GM23338 (cell line): ENCODE measurements at regions not wholly inside any gene's neighbourhood (a gene's known extent, or its start where the extent isn't known, plus 50 kb on each side); places are given as distances from the start of the nearest gene placed in this dataset.

Source experiments
- ATAC-seq: fragments of 200-7000 bp; cut with Tn5 transposase; 3 replicates; pipeline ENCODE4 v1.9.1; 2020
- DNase-seq: peaks from one replicate; pipeline ENCODE4 v3.0.0-alpha.2; 2015; ENCODE audit warnings: low spot score
- H2AFZ ChIP-seq: fragments of 200-600 bp; sonication (generic); 2 replicates; pipeline ENCODE4 v1.8.0; 2016; ENCODE audit warnings: antibody characterized with exemption, mild to moderate bottlenecking, moderate library complexity
- H3F3A ChIP-seq: fragments of 200-600 bp; sonication (generic); replicated peaks from 2 replicates; pipeline ENCODE4 v1.8.0; 2017; ENCODE audit warnings: antibody characterized with exemption, mixed run types, low read depth
- H3K27ac ChIP-seq: fragments of 200-600 bp; sonication (generic); 2 replicates; pipeline ENCODE4 v1.6.1; 2016; ENCODE audit warnings: low read depth
- H3K27me3 ChIP-seq: fragments of 200-600 bp; sonication (generic); 2 replicates; pipeline ENCODE4 v1.8.0; 2016; ENCODE audit warnings: mild to moderate bottlenecking, mixed run types, moderate library complexity; ENCODE audit not compliant: insufficient read depth
- H3K36me3 ChIP-seq: fragments of 200-600 bp; sonication (generic); 2 replicates; pipeline ENCODE4 v1.8.0; 2016; ENCODE audit warnings: mild to moderate bottlenecking; ENCODE audit not compliant: insufficient read depth
- H3K4me1 ChIP-seq: fragments of 200-600 bp; sonication (generic); 2 replicates; pipeline ENCODE4 v1.8.0; 2016; ENCODE audit warnings: mild to moderate bottlenecking, moderate library complexity; ENCODE audit not compliant: insufficient read depth
- H3K4me2 ChIP-seq: fragments of 200-600 bp; sonication (generic); 2 replicates; pipeline ENCODE4 v1.7.1; 2017; ENCODE audit warnings: mixed run types
- H3K4me3 ChIP-seq: fragments of 200-600 bp; sonication (generic); 2 replicates; pipeline ENCODE4 v1.6.1; 2016; ENCODE audit warnings: mixed run types
- H3K79me2 ChIP-seq: fragments of 200-600 bp; sonication (generic); replicated peaks from 2 replicates; pipeline ENCODE4 v1.8.0; 2017; ENCODE audit warnings: mild to moderate bottlenecking; ENCODE audit not compliant: insufficient read depth
- H3K9me2 ChIP-seq: fragments of 200-600 bp; sonication (generic); 2 replicates; pipeline ENCODE4 v1.8.0; 2017; ENCODE audit not compliant: insufficient read depth
- H4K20me1 ChIP-seq: fragments of 200-600 bp; sonication (generic); replicated peaks from 2 replicates; pipeline ENCODE4 v1.8.0; 2017; ENCODE audit warnings: mild to moderate bottlenecking; ENCODE audit not compliant: insufficient read depth
- H3K27ac Mint-ChIP-seq: 2 replicates; pipeline ENCODE4 v1.8.0; 2020; ENCODE audit warnings: inconsistent platforms, mild to moderate bottlenecking, moderate library complexity, mixed read lengths
- H3K27me3 Mint-ChIP-seq: 3 replicates; pipeline ENCODE4 v1.8.0; 2022; ENCODE audit warnings: low read depth, mild to moderate bottlenecking, moderate library complexity, mixed read lengths, inconsistent platforms; ENCODE audit not compliant: insufficient read depth, poor library complexity
- H3K36me3 Mint-ChIP-seq: 3 replicates; pipeline ENCODE4 v1.8.0; 2021; ENCODE audit warnings: low read depth, mild to moderate bottlenecking, inconsistent platforms, moderate library complexity, mixed read lengths
- H3K4me1 Mint-ChIP-seq: 3 replicates; pipeline ENCODE4 v1.8.0; 2020; ENCODE audit warnings: mild to moderate bottlenecking, inconsistent platforms, mixed read lengths
- H3K4me3 Mint-ChIP-seq: 3 replicates; pipeline ENCODE4 v1.8.0; 2021; ENCODE audit warnings: moderate library complexity, mild to moderate bottlenecking, inconsistent platforms, mixed read lengths
- H3K9me3 Mint-ChIP-seq: 3 replicates; pipeline ENCODE4 v1.8.0; 2020; ENCODE audit warnings: moderate library complexity, mild to moderate bottlenecking, inconsistent platforms, mixed read lengths
- CREB1 ChIP-seq: fragments of 250-450 bp; sonication (Bioruptor Pico); IDR thresholded peaks from 2 replicates; pipeline ENCODE4 v1.5.0; 2020; ENCODE audit warnings: low read depth, mild to moderate bottlenecking, moderate library complexity
- ETS1 ChIP-seq: IDR thresholded peaks from 2 replicates; pipeline ENCODE4 v1.6.1; 2016; ENCODE audit warnings: antibody characterized with exemption
- EZH2 ChIP-seq: fragments of 200-600 bp; sonication (generic); IDR thresholded peaks from one replicate; pipeline ENCODE4 v1.8.0; 2017; ENCODE audit warnings: antibody characterized with exemption, mild to moderate bottlenecking, low read depth; ENCODE audit not compliant: unreplicated experiment
- EZH2phosphoT487 ChIP-seq: fragments of 200-600 bp; sonication (generic); IDR thresholded peaks from one replicate; pipeline ENCODE4 v1.8.1; 2018; ENCODE audit warnings: antibody characterized with exemption; ENCODE audit not compliant: unreplicated experiment
- JUNB ChIP-seq: IDR thresholded peaks from one replicate; pipeline ENCODE4 v1.6.1; 2016; ENCODE audit warnings: antibody characterized with exemption; ENCODE audit not compliant: unreplicated experiment
- NANOG ChIP-seq: IDR thresholded peaks from 2 replicates; pipeline ENCODE4 v1.6.1; 2016; ENCODE audit warnings: antibody characterized with exemption, borderline replicate concordance
- POLR2AphosphoS5 ChIP-seq: IDR thresholded peaks from 2 replicates; pipeline ENCODE4 v1.6.1; 2016; ENCODE audit warnings: antibody characterized with exemption, low read depth
- STAT1 ChIP-seq: IDR thresholded peaks from one replicate; pipeline ENCODE4 v1.6.1; 2016; ENCODE audit warnings: antibody characterized with exemption; ENCODE audit not compliant: unreplicated experiment
- ZNF114 ChIP-seq: fragments of 250-450 bp; sonication (Bioruptor Pico); IDR thresholded peaks from 2 replicates; pipeline ENCODE4 v1.5.0; 2020; ENCODE audit warnings: mild to moderate bottlenecking, moderate library complexity
- ZNF331 ChIP-seq: fragments of 250-450 bp; sonication (Bioruptor Pico); IDR thresholded peaks from 2 replicates; pipeline ENCODE4 v1.5.0; 2020; ENCODE audit warnings: low read depth, mild to moderate bottlenecking, moderate library complexity
- TF ChIP-seq, protein P1 (sequence below): fragments of 250-450 bp; sonication (Bioruptor Pico); IDR thresholded peaks from 2 replicates; pipeline ENCODE4 v1.5.0; 2020; ENCODE audit warnings: mild to moderate bottlenecking, moderate library complexity
- TF ChIP-seq, protein P2 (sequence below): IDR thresholded peaks from one replicate; pipeline ENCODE4 v1.6.1; 2018; ENCODE audit warnings: antibody characterized with exemption; ENCODE audit not compliant: unreplicated experiment
- TF ChIP-seq, protein P3 (sequence below), 2 experiments: fragments of 200-600 bp in 1 of 2; sonication (generic) in 1 of 2; conservative IDR thresholded peaks; 2 replicates each; pipeline versions ENCODE4 v1.5.1 to v1.6.1; 2016 to 2017; ENCODE audit warnings: antibody characterized with exemption in 2 of 2, low read depth in 2 of 2, mild to moderate bottlenecking in 2 of 2, moderate library complexity in 1 of 2

GRCh38 chr9:86663905-86664304 lies 283.4 kb downstream of the GAS1 start:
- no peaks in the 10 kb centered on the region for H3K27me3 ChIP-seq
- Mint-ChIP-seq H3K4me3 (no peak overlapping the region), H3K36me3 (no peaks in the 10 kb centered on the region), H3K9me3 (no peaks in the 10 kb centered on the region), H3K27me3 (peaks cover 6% of the 10 kb centered on the region), H3K4me1 (no peaks in the 10 kb centered on the region), H3K27ac (no peak overlapping the region)
- no peak overlapping the region for H3K4me3 ChIP-seq
- H4K20me1 ChIP-seq: no peaks in the 10 kb centered on the region; the same call in 1 of the 2 replicates
- H3K9me2 ChIP-seq: 0 out of 2 replicates have a peak, but pooled peaks cover 5% of the 10 kb centered on the region
- H3K27ac ChIP-seq: no peak overlapping the region
- TF ChIP-seq CREB1 (CRISPR knock-in tag) (no peak), ZNF114 (CRISPR knock-in tag) (no peak), NANOG (no peak), EZH2phosphoT487 (no peak), ETS1 (no peak), JUNB (no peak), POLR2AphosphoS5 (no peak), STAT1 (no peak), ZNF331 (CRISPR knock-in tag) (no peak), EZH2 (no peak)
- TF ChIP-seq, protein P1, sequence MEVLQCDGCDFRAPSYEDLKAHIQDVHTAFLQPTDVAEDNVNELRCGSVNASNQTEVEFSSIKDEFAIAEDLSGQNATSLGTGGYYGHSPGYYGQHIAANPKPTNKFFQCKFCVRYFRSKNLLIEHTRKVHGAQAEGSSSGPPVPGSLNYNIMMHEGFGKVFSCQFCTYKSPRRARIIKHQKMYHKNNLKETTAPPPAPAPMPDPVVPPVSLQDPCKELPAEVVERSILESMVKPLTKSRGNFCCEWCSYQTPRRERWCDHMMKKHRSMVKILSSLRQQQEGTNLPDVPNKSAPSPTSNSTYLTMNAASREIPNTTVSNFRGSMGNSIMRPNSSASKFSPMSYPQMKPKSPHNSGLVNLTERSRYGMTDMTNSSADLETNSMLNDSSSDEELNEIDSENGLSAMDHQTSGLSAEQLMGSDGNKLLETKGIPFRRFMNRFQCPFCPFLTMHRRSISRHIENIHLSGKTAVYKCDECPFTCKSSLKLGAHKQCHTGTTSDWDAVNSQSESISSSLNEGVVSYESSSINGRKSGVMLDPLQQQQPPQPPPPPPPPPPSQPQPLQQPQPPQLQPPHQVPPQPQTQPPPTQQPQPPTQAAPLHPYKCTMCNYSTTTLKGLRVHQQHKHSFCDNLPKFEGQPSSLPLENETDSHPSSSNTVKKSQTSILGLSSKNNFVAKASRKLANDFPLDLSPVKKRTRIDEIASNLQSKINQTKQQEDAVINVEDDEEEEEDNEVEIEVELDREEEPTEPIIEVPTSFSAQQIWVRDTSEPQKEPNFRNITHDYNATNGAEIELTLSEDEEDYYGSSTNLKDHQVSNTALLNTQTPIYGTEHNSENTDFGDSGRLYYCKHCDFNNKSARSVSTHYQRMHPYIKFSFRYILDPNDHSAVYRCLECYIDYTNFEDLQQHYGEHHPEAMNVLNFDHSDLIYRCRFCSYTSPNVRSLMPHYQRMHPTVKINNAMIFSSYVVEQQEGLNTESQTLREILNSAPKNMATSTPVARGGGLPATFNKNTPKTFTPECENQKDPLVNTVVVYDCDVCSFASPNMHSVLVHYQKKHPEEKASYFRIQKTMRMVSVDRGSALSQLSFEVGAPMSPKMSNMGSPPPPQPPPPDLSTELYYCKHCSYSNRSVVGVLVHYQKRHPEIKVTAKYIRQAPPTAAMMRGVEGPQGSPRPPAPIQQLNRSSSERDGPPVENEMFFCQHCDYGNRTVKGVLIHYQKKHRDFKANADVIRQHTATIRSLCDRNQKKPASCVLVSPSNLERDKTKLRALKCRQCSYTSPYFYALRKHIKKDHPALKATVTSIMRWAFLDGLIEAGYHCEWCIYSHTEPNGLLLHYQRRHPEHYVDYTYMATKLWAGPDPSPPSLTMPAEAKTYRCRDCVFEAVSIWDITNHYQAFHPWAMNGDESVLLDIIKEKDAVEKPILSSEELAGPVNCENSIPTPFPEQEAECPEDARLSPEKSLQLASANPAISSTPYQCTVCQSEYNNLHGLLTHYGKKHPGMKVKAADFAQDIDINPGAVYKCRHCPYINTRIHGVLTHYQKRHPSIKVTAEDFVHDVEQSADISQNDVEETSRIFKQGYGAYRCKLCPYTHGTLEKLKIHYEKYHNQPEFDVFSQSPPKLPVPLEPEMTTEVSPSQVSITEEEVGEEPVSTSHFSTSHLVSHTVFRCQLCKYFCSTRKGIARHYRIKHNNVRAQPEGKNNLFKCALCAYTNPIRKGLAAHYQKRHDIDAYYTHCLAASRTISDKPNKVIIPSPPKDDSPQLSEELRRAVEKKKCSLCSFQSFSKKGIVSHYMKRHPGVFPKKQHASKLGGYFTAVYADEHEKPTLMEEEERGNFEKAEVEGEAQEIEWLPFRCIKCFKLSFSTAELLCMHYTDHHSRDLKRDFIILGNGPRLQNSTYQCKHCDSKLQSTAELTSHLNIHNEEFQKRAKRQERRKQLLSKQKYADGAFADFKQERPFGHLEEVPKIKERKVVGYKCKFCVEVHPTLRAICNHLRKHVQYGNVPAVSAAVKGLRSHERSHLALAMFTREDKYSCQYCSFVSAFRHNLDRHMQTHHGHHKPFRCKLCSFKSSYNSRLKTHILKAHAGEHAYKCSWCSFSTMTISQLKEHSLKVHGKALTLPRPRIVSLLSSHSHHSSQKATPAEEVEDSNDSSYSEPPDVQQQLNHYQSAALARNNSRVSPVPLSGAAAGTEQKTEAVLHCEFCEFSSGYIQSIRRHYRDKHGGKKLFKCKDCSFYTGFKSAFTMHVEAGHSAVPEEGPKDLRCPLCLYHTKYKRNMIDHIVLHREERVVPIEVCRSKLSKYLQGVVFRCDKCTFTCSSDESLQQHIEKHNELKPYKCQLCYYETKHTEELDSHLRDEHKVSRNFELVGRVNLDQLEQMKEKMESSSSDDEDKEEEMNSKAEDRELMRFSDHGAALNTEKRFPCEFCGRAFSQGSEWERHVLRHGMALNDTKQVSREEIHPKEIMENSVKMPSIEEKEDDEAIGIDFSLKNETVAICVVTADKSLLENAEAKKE: no peak
- TF ChIP-seq, protein P2, sequence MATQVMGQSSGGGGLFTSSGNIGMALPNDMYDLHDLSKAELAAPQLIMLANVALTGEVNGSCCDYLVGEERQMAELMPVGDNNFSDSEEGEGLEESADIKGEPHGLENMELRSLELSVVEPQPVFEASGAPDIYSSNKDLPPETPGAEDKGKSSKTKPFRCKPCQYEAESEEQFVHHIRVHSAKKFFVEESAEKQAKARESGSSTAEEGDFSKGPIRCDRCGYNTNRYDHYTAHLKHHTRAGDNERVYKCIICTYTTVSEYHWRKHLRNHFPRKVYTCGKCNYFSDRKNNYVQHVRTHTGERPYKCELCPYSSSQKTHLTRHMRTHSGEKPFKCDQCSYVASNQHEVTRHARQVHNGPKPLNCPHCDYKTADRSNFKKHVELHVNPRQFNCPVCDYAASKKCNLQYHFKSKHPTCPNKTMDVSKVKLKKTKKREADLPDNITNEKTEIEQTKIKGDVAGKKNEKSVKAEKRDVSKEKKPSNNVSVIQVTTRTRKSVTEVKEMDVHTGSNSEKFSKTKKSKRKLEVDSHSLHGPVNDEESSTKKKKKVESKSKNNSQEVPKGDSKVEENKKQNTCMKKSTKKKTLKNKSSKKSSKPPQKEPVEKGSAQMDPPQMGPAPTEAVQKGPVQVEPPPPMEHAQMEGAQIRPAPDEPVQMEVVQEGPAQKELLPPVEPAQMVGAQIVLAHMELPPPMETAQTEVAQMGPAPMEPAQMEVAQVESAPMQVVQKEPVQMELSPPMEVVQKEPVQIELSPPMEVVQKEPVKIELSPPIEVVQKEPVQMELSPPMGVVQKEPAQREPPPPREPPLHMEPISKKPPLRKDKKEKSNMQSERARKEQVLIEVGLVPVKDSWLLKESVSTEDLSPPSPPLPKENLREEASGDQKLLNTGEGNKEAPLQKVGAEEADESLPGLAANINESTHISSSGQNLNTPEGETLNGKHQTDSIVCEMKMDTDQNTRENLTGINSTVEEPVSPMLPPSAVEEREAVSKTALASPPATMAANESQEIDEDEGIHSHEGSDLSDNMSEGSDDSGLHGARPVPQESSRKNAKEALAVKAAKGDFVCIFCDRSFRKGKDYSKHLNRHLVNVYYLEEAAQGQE: no peak
- TF ChIP-seq, protein P3, sequence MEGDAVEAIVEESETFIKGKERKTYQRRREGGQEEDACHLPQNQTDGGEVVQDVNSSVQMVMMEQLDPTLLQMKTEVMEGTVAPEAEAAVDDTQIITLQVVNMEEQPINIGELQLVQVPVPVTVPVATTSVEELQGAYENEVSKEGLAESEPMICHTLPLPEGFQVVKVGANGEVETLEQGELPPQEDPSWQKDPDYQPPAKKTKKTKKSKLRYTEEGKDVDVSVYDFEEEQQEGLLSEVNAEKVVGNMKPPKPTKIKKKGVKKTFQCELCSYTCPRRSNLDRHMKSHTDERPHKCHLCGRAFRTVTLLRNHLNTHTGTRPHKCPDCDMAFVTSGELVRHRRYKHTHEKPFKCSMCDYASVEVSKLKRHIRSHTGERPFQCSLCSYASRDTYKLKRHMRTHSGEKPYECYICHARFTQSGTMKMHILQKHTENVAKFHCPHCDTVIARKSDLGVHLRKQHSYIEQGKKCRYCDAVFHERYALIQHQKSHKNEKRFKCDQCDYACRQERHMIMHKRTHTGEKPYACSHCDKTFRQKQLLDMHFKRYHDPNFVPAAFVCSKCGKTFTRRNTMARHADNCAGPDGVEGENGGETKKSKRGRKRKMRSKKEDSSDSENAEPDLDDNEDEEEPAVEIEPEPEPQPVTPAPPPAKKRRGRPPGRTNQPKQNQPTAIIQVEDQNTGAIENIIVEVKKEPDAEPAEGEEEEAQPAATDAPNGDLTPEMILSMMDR (conservative IDR thresholded peaks at IDR 0.05; ENCODE audit: low read depth in 2 of 2): no peak
- no peaks in the 10 kb centered on the region for H3K79me2 ChIP-seq
- H3K4me1 ChIP-seq: no peaks in the 10 kb centered on the region
- H3K4me2 ChIP-seq: no peak overlapping the region
- DNase-seq (no peak), ATAC-seq (no peak)
- H3K36me3 ChIP-seq: no peaks in the 10 kb centered on the region; the same call in 1 of the 2 replicates
- no peak overlapping the region for H2AFZ ChIP-seq
- H3F3A ChIP-seq: no peaks in the 10 kb centered on the region
